ENCODE measurements at regions not wholly inside any gene's neighbourhood (a gene's known extent, or its start where the extent isn't known, plus 50 kb on each side); places are given as distances from the start of the nearest gene placed in this dataset.

- Mint-ChIP-seq H3K4me3 (peak overlapping the region in 5 of 8 donors; percentile 2 to 71 (median 37)), H3K4me1 (peaks cover 25 to 46% (median 37%) of the 10 kb centered on the region in 4 donors)
- H3K4me1 ChIP-seq (ENCODE audit: insufficient read depth, low read length) = peaks cover 20% of the 10 kb centered on the region
Measured at GRCh38 chr3:72375237-72376076, 472.8 kb downstream of the SHQ1 start.

GRCh38 chr3:72373139-72373538 is 475.1 kb downstream of the SHQ1 start:
- Histone ChIP-seq H3K27ac (ENCODE audit: low read depth, low read length) (no peak overlapping the region), H3K4me3 (ENCODE audit: low read length in 2 of 2) (no peak overlapping the region), H3K9me3 (ENCODE audit: control insufficient read depth in 1 of 2, low read length in 2 of 2) (no peaks in the 10 kb centered on the region), H3K36me3 (ENCODE audit: insufficient read depth, low read length) (no peaks in the 10 kb centered on the region), H3K4me1 (ENCODE audit: insufficient read depth, low read length) (peaks cover 20% of the 10 kb centered on the region), H3K27me3 (ENCODE audit: insufficient read depth, low read length) (no peaks in the 10 kb centered on the region)
- Mint-ChIP-seq H3K36me3 (peaks cover 1 to 4% of the 10 kb centered on the region in 2 donors), H3K27ac (peak overlapping the region in 2 of 7 donors; percentile 10 to 31), H3K4me1 (peaks cover 20 to 41% (median 35%) of the 10 kb centered on the region in 4 donors), H3K9me3 (peaks cover 0 to 1% (median 0%) of the 10 kb centered on the region in 8 donors), H3K4me3 (no peak overlapping the region), H3K27me3 (no peaks in the 10 kb centered on the region)
- intact Hi-C loops (cut with micrococcal nuclease) = no loop called here
- ChIA-PET CTCF (ENCODE audit: partially characterized antibody) (no interaction called here), POLR2A (ENCODE audit: partially characterized antibody) (no interaction called here)
- DNase-seq = no peak

More at GRCh38 chr3:72375237-72376076, 472.8 kb downstream of the SHQ1 start:
- peaks cover 0 to 1% (median 0%) of the 10 kb centered on the region in 8 donors for H3K9me3 Mint-ChIP-seq
- CTCF ChIA-PET (ENCODE audit: partially characterized antibody) = interaction anchor here (0.8 to 1.6 kb wide), 4 partner anchors 9 to 20 kb away, joined by 3 read pairs; no protein-coding TSS in a partner anchor
- H3K27me3 Mint-ChIP-seq = no peaks in the 10 kb centered on the region
- POLR2A ChIA-PET (ENCODE audit: partially characterized antibody) = no interaction called here
- Histone ChIP-seq H3K27ac (ENCODE audit: low read depth, low read length) (no peak overlapping the region), H3K9me3 (ENCODE audit: control insufficient read depth in 1 of 2, low read length in 2 of 2) (no peaks in the 10 kb centered on the region), H3K36me3 (ENCODE audit: insufficient read depth, low read length) (peaks cover 4% of the 10 kb centered on the region), H3K4me3 (ENCODE audit: low read length in 2 of 2) (no peak overlapping the region), H3K27me3 (ENCODE audit: insufficient read depth, low read length) (no peaks in the 10 kb centered on the region)
- intact Hi-C loops (cut with micrococcal nuclease) = no loop called here
- peak overlapping the region in 4 of 7 donors; percentile 0 to 44 (median 16) for H3K27ac Mint-ChIP-seq
- peak in 3 of 5 donors; percentile 16 to 33 (median 18) for DNase-seq
- peaks cover 14 to 17% of the 10 kb centered on the region in 2 donors for H3K36me3 Mint-ChIP-seq

- H3K4me1 Mint-ChIP-seq = peaks cover 20 to 41% (median 34%) of the 10 kb centered on the region in 4 donors
- H3K4me3 Mint-ChIP-seq = peak overlapping the region in 1 of 8 donors; percentile 17
- Histone ChIP-seq H3K27ac (ENCODE audit: low read depth, low read length) (no peak overlapping the region), H3K4me3 (ENCODE audit: low read length in 2 of 2) (no peak overlapping the region), H3K36me3 (ENCODE audit: insufficient read depth, low read length) (no peaks in the 10 kb centered on the region), H3K27me3 (ENCODE audit: insufficient read depth, low read length) (no peaks in the 10 kb centered on the region), H3K4me1 (ENCODE audit: insufficient read depth, low read length) (peaks cover 20% of the 10 kb centered on the region), H3K9me3 (ENCODE audit: control insufficient read depth in 1 of 2, low read length in 2 of 2) (no peaks in the 10 kb centered on the region)
- no peak for DNase-seq
- CTCF ChIA-PET (ENCODE audit: partially characterized antibody) = no interaction called here
- intact Hi-C loops (cut with micrococcal nuclease) = no loop called here
- peaks cover 0 to 3% of the 10 kb centered on the region in 2 donors for H3K36me3 Mint-ChIP-seq
- no peak overlapping the region for H3K27ac Mint-ChIP-seq
- H3K9me3 Mint-ChIP-seq = peaks cover 0 to 1% (median 0%) of the 10 kb centered on the region in 8 donors
- H3K27me3 Mint-ChIP-seq = no peaks in the 10 kb centered on the region
- POLR2A ChIA-PET (ENCODE audit: partially characterized antibody) = no interaction called here
Measured at GRCh38 chr3:72372161-72372560, 476.1 kb downstream of the SHQ1 start.

- peaks cover 20% of the 10 kb centered on the region for H3K4me1 ChIP-seq (ENCODE audit: insufficient read depth, low read length)
- intact Hi-C loops (cut with micrococcal nuclease) = no loop called here
- no peak for DNase-seq
- ChIA-PET POLR2A (ENCODE audit: partially characterized antibody) (no interaction called here), CTCF (ENCODE audit: partially characterized antibody) (no interaction called here)
- H3K36me3 Mint-ChIP-seq = no peaks in the 10 kb centered on the region
- H3K27me3 Mint-ChIP-seq = no peaks in the 10 kb centered on the region
- H3K27ac Mint-ChIP-seq = peak overlapping the region in 1 of 7 donors; percentile 16
- H3K27me3 ChIP-seq (ENCODE audit: insufficient read depth, low read length) = no peaks in the 10 kb centered on the region
- no peaks in the 10 kb centered on the region for H3K9me3 ChIP-seq (ENCODE audit: control insufficient read depth in 1 of 2, low read length in 2 of 2)
- no peaks in the 10 kb centered on the region for H3K36me3 ChIP-seq (ENCODE audit: insufficient read depth, low read length)
- H3K9me3 Mint-ChIP-seq = peaks cover 0 to 1% (median 0%) of the 10 kb centered on the region in 8 donors
- no peak overlapping the region for H3K27ac ChIP-seq (ENCODE audit: low read depth, low read length)
- no peak overlapping the region for H3K4me3 Mint-ChIP-seq
- peaks cover 17 to 38% (median 32%) of the 10 kb centered on the region in 4 donors for H3K4me1 Mint-ChIP-seq
- no peak overlapping the region for H3K4me3 ChIP-seq (ENCODE audit: low read length in 2 of 2)
Measured at GRCh38 chr3:72371431-72371830, 476.8 kb downstream of the SHQ1 start.

- intact Hi-C loops (cut with micrococcal nuclease) = no loop called here
- CTCF ChIA-PET (ENCODE audit: partially characterized antibody) = no interaction called here
Measured at GRCh38 chr3:72370947-72371346, 477.3 kb downstream of the SHQ1 start.

GRCh38 chr3:72369681-72370080 is 478.6 kb downstream of the SHQ1 start:
- intact Hi-C loops (cut with micrococcal nuclease) = no loop called here
- Histone ChIP-seq H3K9me3 (ENCODE audit: control insufficient read depth in 1 of 2, low read length in 2 of 2) (no peaks in the 10 kb centered on the region), H3K4me3 (ENCODE audit: low read length in 2 of 2) (no peak overlapping the region), H3K27ac (ENCODE audit: low read depth, low read length) (no peak overlapping the region), H3K4me1 (ENCODE audit: insufficient read depth, low read length) (peaks cover 7% of the 10 kb centered on the region), H3K36me3 (ENCODE audit: insufficient read depth, low read length) (no peaks in the 10 kb centered on the region), H3K27me3 (ENCODE audit: insufficient read depth, low read length) (no peaks in the 10 kb centered on the region)
- no peaks in the 10 kb centered on the region for H3K36me3 Mint-ChIP-seq
- ChIA-PET CTCF (ENCODE audit: partially characterized antibody) (no interaction called here), POLR2A (ENCODE audit: partially characterized antibody) (no interaction called here)
- no peak overlapping the region for H3K27ac Mint-ChIP-seq
- H3K9me3 Mint-ChIP-seq = peaks cover 0 to 1% (median 0%) of the 10 kb centered on the region in 8 donors
- no peak overlapping the region for H3K4me3 Mint-ChIP-seq
- DNase-seq = no peak
- H3K27me3 Mint-ChIP-seq = no peaks in the 10 kb centered on the region
- peaks cover 8 to 29% (median 22%) of the 10 kb centered on the region in 4 donors for H3K4me1 Mint-ChIP-seq

More at GRCh38 chr3:72370947-72371346, 477.3 kb downstream of the SHQ1 start:
- no peaks in the 10 kb centered on the region for H3K27me3 ChIP-seq (ENCODE audit: insufficient read depth, low read length)
- H3K27ac ChIP-seq (ENCODE audit: low read depth, low read length) = no peak overlapping the region
- no peaks in the 10 kb centered on the region for H3K36me3 Mint-ChIP-seq
- H3K27ac Mint-ChIP-seq = peak overlapping the region in 1 of 7 donors; percentile 16
- H3K4me3 Mint-ChIP-seq = no peak overlapping the region
- no peaks in the 10 kb centered on the region for H3K36me3 ChIP-seq (ENCODE audit: insufficient read depth, low read length)
- POLR2A ChIA-PET (ENCODE audit: partially characterized antibody) = no interaction called here
- H3K9me3 ChIP-seq (ENCODE audit: control insufficient read depth in 1 of 2, low read length in 2 of 2) = no peaks in the 10 kb centered on the region
- no peak for DNase-seq
- peaks cover 0 to 1% (median 0%) of the 10 kb centered on the region in 8 donors for H3K9me3 Mint-ChIP-seq
- peaks cover 16% of the 10 kb centered on the region for H3K4me1 ChIP-seq (ENCODE audit: insufficient read depth, low read length)
- H3K4me3 ChIP-seq (ENCODE audit: low read length in 2 of 2) = no peak overlapping the region
- peaks cover 16 to 37% (median 30%) of the 10 kb centered on the region in 4 donors for H3K4me1 Mint-ChIP-seq
- H3K27me3 Mint-ChIP-seq = no peaks in the 10 kb centered on the region

GRCh38 chr3:72368331-72368975 is 479.8 kb downstream of the SHQ1 start:
- peaks cover 8 to 24% (median 20%) of the 10 kb centered on the region in 4 donors for H3K4me1 Mint-ChIP-seq
- ChIA-PET CTCF (ENCODE audit: partially characterized antibody) (no interaction called here), POLR2A (ENCODE audit: partially characterized antibody) (no interaction called here)

More at GRCh38 chr3:72368331-72368975, 479.8 kb downstream of the SHQ1 start:
- Mint-ChIP-seq H3K27ac (no peak overlapping the region), H3K9me3 (peaks cover 0 to 1% (median 0%) of the 10 kb centered on the region in 8 donors), H3K4me3 (no peak overlapping the region), H3K36me3 (no peaks in the 10 kb centered on the region), H3K27me3 (no peaks in the 10 kb centered on the region)
- intact Hi-C loops (cut with micrococcal nuclease) = no loop called here
- Histone ChIP-seq H3K36me3 (ENCODE audit: insufficient read depth, low read length) (no peaks in the 10 kb centered on the region), H3K9me3 (ENCODE audit: control insufficient read depth in 1 of 2, low read length in 2 of 2) (no peaks in the 10 kb centered on the region), H3K4me3 (ENCODE audit: low read length in 2 of 2) (no peak overlapping the region), H3K4me1 (ENCODE audit: insufficient read depth, low read length) (peaks cover 7% of the 10 kb centered on the region), H3K27ac (ENCODE audit: low read depth, low read length) (no peak overlapping the region), H3K27me3 (ENCODE audit: insufficient read depth, low read length) (no peaks in the 10 kb centered on the region)
- DNase-seq = no peak

All from CD4-positive, alpha-beta memory T cell (primary cell).